PC-3 (cell line): ENCODE measurements at regions not wholly inside any gene's neighbourhood (a gene's known extent, or its start where the extent isn't known, plus 50 kb on each side); places are given as distances from the start of the nearest gene placed in this dataset.

Source experiments
- CTCF ChIP-seq: fragments of 300-600 bp; sonication (generic); conservative IDR thresholded peaks from 2 replicates; pipeline ENCODE4 v1.5.1; 2017; ENCODE audit warnings: antibody characterized with exemption, low read depth, mild to moderate bottlenecking, low read length
- EZH2 ChIP-seq: fragments of 300-600 bp; sonication (generic); IDR thresholded peaks from one replicate; pipeline ENCODE4 v1.6.1; 2017; ENCODE audit warnings: antibody characterized with exemption, mild to moderate bottlenecking, low read length; ENCODE audit not compliant: unreplicated experiment
- EZH2phosphoT487 ChIP-seq: fragments of 300-600 bp; sonication (generic); IDR thresholded peaks from 2 replicates; pipeline ENCODE4 v1.6.1; 2018; ENCODE audit warnings: mild to moderate bottlenecking, antibody characterized with exemption, low read length, borderline replicate concordance

GRCh38 chr5:124259017-124259416 lies 487.4 kb downstream of the ZNF608 start:
- TF ChIP-seq CTCF (no peak), EZH2phosphoT487 (no peak), EZH2 (no peak)
